ENCODE measurements at regions not wholly inside any gene's neighbourhood (a gene's known extent, or its start where the extent isn't known, plus 50 kb on each side); places are given as distances from the start of the nearest gene placed in this dataset.

DNA sequence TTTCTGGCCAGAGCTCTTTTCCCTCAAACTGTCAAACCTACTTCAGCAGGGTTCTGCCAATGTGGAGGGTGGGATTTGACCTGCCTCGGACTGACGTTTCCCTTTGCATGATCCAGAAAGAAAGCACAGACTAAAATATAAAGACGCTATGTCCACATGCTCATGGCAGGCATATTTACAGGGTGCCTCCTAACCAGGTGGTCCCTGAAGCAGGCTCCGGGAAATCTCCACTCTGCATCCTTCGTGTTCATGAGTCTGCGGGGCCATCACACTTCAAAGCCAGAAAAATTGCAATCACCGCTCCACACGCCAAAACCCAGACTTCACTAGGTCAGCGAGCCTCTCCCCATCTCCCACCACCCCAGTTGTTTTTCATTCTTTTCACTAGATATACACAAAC lies 143.3 kb upstream of the IGF1R start (continued):
- TF ChIP-seq, protein P1, sequence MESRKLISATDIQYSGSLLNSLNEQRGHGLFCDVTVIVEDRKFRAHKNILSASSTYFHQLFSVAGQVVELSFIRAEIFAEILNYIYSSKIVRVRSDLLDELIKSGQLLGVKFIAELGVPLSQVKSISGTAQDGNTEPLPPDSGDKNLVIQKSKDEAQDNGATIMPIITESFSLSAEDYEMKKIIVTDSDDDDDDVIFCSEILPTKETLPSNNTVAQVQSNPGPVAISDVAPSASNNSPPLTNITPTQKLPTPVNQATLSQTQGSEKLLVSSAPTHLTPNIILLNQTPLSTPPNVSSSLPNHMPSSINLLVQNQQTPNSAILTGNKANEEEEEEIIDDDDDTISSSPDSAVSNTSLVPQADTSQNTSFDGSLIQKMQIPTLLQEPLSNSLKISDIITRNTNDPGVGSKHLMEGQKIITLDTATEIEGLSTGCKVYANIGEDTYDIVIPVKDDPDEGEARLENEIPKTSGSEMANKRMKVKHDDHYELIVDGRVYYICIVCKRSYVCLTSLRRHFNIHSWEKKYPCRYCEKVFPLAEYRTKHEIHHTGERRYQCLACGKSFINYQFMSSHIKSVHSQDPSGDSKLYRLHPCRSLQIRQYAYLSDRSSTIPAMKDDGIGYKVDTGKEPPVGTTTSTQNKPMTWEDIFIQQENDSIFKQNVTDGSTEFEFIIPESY (IDR thresholded peaks at IDR 0.05; ENCODE audit: extremely low read depth, insufficient replicate concordance, low read length), result no peak
- TF ChIP-seq SP1 (IDR thresholded peaks at IDR 0.05; ENCODE audit: low read depth), result no peak

DNA sequence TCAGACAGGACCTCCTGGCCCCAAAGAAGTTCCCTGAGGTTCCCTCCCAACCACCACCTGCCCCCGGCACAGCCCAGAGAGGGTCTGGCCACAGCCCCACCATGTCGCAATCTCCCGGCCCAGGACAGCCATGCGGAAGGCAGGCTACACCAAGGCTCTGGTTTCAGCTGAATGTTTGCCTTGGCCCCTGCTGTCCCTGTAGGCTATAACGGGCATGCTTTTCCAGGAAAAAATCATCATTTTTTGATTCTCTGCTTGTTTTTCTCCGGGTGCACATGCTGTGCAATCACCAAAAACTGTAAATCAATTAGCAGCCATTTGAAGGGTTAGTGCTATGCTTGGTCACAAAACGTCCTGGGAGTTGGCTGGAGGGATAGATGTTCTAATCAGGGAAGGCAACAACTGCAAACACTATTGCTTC lies 142.7 kb upstream of the IGF1R start:
- Histone ChIP-seq H4K20me1 (ENCODE audit: insufficient read depth) (no peaks in the 10 kb centered on the region), H3K4me1 (ENCODE audit: control insufficient read depth in 1 of 2, insufficient read depth in 2 of 2, low read length in 2 of 2) (no peaks in the 10 kb centered on the region), H3K79me2 (ENCODE audit: insufficient read depth, low read length) (no peaks in the 10 kb centered on the region), H3K27ac (ENCODE audit: low read depth, low read length) (no peak overlapping the region), H3K9me2 (ENCODE audit: insufficient read depth) (no peaks in the 10 kb centered on the region), H3K27me3 (ENCODE audit: insufficient read depth, low read length) (peaks cover 52% of the 10 kb centered on the region), H3K4me2 (ENCODE audit: low read length) (no peak overlapping the region), H2AFZ (ENCODE audit: low read depth, low read length, poor library complexity, severe bottlenecking) (no peak overlapping the region), H3K9me3 (ENCODE audit: control insufficient read depth in 1 of 2, insufficient read depth in 1 of 2, low read depth in 1 of 2, low read length in 2 of 2) (no peaks in the 10 kb centered on the region), H3K36me3 (ENCODE audit: control insufficient read depth in 1 of 2, insufficient read depth in 2 of 2, low read length in 2 of 2) (no peaks in the 10 kb centered on the region), H3K4me3 (replicated peaks in 1 of 2; ENCODE audit: low read depth in 1 of 2, low read length in 2 of 2) (no peak overlapping the region), H3K9ac (ENCODE audit: low read length) (no peak overlapping the region)
- ChIA-PET POLR2A (no interaction called here), CTCF (no interaction called here), RAD21 (ENCODE audit: low non-redundant PET in 1 of 2, low total read pairs in 2 of 2, uncharacterized antibody in 2 of 2, unreplicated experiment in 2 of 2) (no interaction called here)
- intact Hi-C loops (cut with micrococcal nuclease), result no loop called here
- no peak for ATAC-seq
- BruUV-seq (replicated peaks), result no TSS peak
- DNase-seq (ENCODE audit: low read depth, low spot score), result no peak
- TF ChIP-seq SP1 (IDR thresholded peaks at IDR 0.05; ENCODE audit: low read depth), result no peak
- TF ChIP-seq, protein P2, sequence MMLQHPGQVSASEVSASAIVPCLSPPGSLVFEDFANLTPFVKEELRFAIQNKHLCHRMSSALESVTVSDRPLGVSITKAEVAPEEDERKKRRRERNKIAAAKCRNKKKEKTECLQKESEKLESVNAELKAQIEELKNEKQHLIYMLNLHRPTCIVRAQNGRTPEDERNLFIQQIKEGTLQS (IDR thresholded peaks at IDR 0.05), result no peak
- TF ChIP-seq POLR2A (IDR thresholded peaks at IDR 0.05; ENCODE audit: borderline replicate concordance, extremely low read depth, insufficient read depth, insufficient read length), result no peak

DNA sequence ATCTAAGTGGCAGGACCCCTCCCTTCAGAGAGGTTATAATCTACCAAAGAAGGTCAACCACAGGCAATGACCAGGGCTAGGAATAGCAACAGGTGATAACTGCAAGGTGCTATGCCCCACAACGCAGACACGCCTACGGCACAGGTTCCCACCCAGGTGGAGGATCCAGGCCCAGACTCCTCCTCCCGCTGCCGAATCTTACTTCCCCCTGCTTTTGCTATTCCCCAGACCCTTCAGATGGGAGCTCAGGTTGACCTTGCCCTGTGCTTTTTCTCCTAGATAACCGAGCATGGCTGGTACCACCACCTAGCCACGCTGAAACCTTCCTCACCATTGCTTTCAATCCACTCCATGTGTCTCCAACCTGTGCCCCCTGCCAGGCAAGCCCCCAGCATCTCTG lies 142.2 kb upstream of the IGF1R start:
- Histone ChIP-seq H3K27me3 (ENCODE audit: insufficient read depth, low read length) (peaks cover 52% of the 10 kb centered on the region), H3K27ac (ENCODE audit: low read depth, low read length) (no peak overlapping the region), H3K79me2 (ENCODE audit: insufficient read depth, low read length) (no peaks in the 10 kb centered on the region), H3K9me3 (ENCODE audit: control insufficient read depth in 1 of 2, insufficient read depth in 1 of 2, low read depth in 1 of 2, low read length in 2 of 2) (no peaks in the 10 kb centered on the region), H4K20me1 (ENCODE audit: insufficient read depth) (no peaks in the 10 kb centered on the region), H3K4me3 (replicated peaks in 1 of 2; ENCODE audit: low read depth in 1 of 2, low read length in 2 of 2) (no peak overlapping the region), H3K4me1 (ENCODE audit: control insufficient read depth in 1 of 2, insufficient read depth in 2 of 2, low read length in 2 of 2) (no peaks in the 10 kb centered on the region), H2AFZ (ENCODE audit: low read depth, low read length, poor library complexity, severe bottlenecking) (no peak overlapping the region), H3K36me3 (ENCODE audit: control insufficient read depth in 1 of 2, insufficient read depth in 2 of 2, low read length in 2 of 2) (no peaks in the 10 kb centered on the region), H3K4me2 (ENCODE audit: low read length) (no peak overlapping the region), H3K9me2 (ENCODE audit: insufficient read depth) (no peaks in the 10 kb centered on the region), H3K9ac (ENCODE audit: low read length) (no peak overlapping the region)
- POLR2A ChIA-PET, result no interaction called here
- BruUV-seq (replicated peaks), result no TSS peak
- CTCF ChIA-PET, result no interaction called here
- ATAC-seq, result no peak
- intact Hi-C loops (cut with micrococcal nuclease), result no loop called here
- no peak for DNase-seq (ENCODE audit: low read depth, low spot score)
- RAD21 ChIA-PET (ENCODE audit: low non-redundant PET in 1 of 2, low total read pairs in 2 of 2, uncharacterized antibody in 2 of 2, unreplicated experiment in 2 of 2), result no interaction called here
- TF ChIP-seq YY1 (IDR thresholded peaks at IDR 0.05; ENCODE audit: extremely low read depth, insufficient replicate concordance, low read depth, low read length), result no peak
- TF ChIP-seq FOSL1 (IDR thresholded peaks at IDR 0.05; ENCODE audit: low read depth), result no peak
- TF ChIP-seq, protein P1 (IDR thresholded peaks at IDR 0.05; ENCODE audit: extremely low read depth, insufficient replicate concordance, low read length), result no peak
- TF ChIP-seq POLR2A (IDR thresholded peaks at IDR 0.05; ENCODE audit: borderline replicate concordance, extremely low read depth, insufficient read depth, insufficient read length), result no peak
- no peak for TF ChIP-seq ZNF274 (IDR thresholded peaks at IDR 0.05; ENCODE audit: low read depth, low read length)
- TF ChIP-seq EGR1 (IDR thresholded peaks at IDR 0.05; ENCODE audit: low read depth), result no peak
- no peak for TF ChIP-seq ZFX (IDR thresholded peaks at IDR 0.05)
- TF ChIP-seq CBX3 (IDR thresholded peaks at IDR 0.05; ENCODE audit: low read depth), result no peak
- no peak for TF ChIP-seq RAD21 (IDR thresholded peaks at IDR 0.05; ENCODE audit: low read depth)
- no peak for TF ChIP-seq POLR2AphosphoS5 (IDR thresholded peaks at IDR 0.05; ENCODE audit: low read depth, low read length)
- TF ChIP-seq SRF (IDR thresholded peaks at IDR 0.05; ENCODE audit: low read depth), result no peak
